Keratinocyte (primary cell): ENCODE measurements at regions not wholly inside any gene's neighbourhood (a gene's known extent, or its start where the extent isn't known, plus 50 kb on each side); places are given as distances from the start of the nearest gene placed in this dataset.

Source experiments
- DNase-seq: peaks from one replicate; pipeline ENCODE4 v3.0.0-alpha.2; 2011; ENCODE audit warnings: low read depth, missing footprints, low spot score
- FAIRE-seq: peaks from 2 replicates; lab custom pipeline; 2011; peaks lifted over from hg19 to GRCh38; lab: Jason Lieb, UNC
- H2AFZ ChIP-seq: 2 replicates; pipeline ENCODE4 v1.6.0; 2012; ENCODE audit warnings: low read length, control low read depth, inconsistent platforms; ENCODE audit not compliant: control insufficient read depth
- H3K27ac ChIP-seq: 2 replicates; pipeline ENCODE4 v1.5.1; 2011; ENCODE audit warnings: low read length; ENCODE audit not compliant: control insufficient read depth, insufficient read depth
- H3K27me3 ChIP-seq: 3 replicates; pipeline ENCODE4 v1.6.0; 2011; ENCODE audit warnings: low read length; ENCODE audit not compliant: control insufficient read depth, insufficient read depth; ENCODE audit errors: extremely low read depth
- H3K36me3 ChIP-seq, 2 experiments: 2 replicates in 1 of 2; 3 replicates in 1 of 2; pipeline ENCODE4 v1.5.1; 2011; ENCODE audit warnings: low read length in 2 of 2, mild to moderate bottlenecking in 1 of 2; ENCODE audit not compliant: control insufficient read depth in 2 of 2, insufficient read depth in 2 of 2; ENCODE audit errors: extremely low read depth in 1 of 2
- H3K4me1 ChIP-seq: 3 replicates; pipeline ENCODE4 v1.5.1; 2011; ENCODE audit warnings: low read length; ENCODE audit not compliant: control insufficient read depth, insufficient read depth; ENCODE audit errors: extremely low read depth
- H3K4me2 ChIP-seq: 3 replicates; pipeline ENCODE4 v1.6.0; 2011; ENCODE audit warnings: low read depth, low read length; ENCODE audit not compliant: control insufficient read depth, insufficient read depth; ENCODE audit errors: extremely low read depth
- H3K4me3 ChIP-seq, 3 experiments: fragments of 200-600 bp in 1 of 3; sonication (generic) in 1 of 3; 2 replicates in 2 of 3; 3 replicates in 1 of 3; pipeline ENCODE4 v1.5.1; 2011 to 2016; ENCODE audit warnings: low read length in 3 of 3, mild to moderate bottlenecking in 3 of 3, control low read depth in 2 of 3, inconsistent platforms in 1 of 3, low read depth in 1 of 3, mixed read lengths in 1 of 3, mixed run types in 1 of 3, moderate library complexity in 1 of 3; ENCODE audit not compliant: control insufficient read depth in 2 of 3, insufficient read depth in 2 of 3; ENCODE audit errors: extremely low read depth in 1 of 3
- H3K79me2 ChIP-seq: 2 replicates; pipeline ENCODE4 v1.6.0; 2012; ENCODE audit warnings: low read length; ENCODE audit not compliant: control insufficient read depth, insufficient read depth
- H3K9ac ChIP-seq: 3 replicates; pipeline ENCODE4 v1.6.0; 2011; ENCODE audit warnings: low read length; ENCODE audit not compliant: control insufficient read depth, insufficient read depth; ENCODE audit errors: extremely low read depth
- H3K9me1 ChIP-seq: 3 replicates; pipeline ENCODE4 v1.6.0; 2011; ENCODE audit warnings: low read length; ENCODE audit not compliant: control insufficient read depth, insufficient read depth; ENCODE audit errors: extremely low read depth
- H3K9me3 ChIP-seq: 2 replicates; pipeline ENCODE4 v1.5.1; 2012; ENCODE audit warnings: low read depth, low read length; ENCODE audit not compliant: control insufficient read depth
- H4K20me1 ChIP-seq: 3 replicates; pipeline ENCODE4 v1.6.0; 2011; ENCODE audit warnings: low read length; ENCODE audit not compliant: control insufficient read depth, insufficient read depth; ENCODE audit errors: extremely low read depth
- EZH2 ChIP-seq: IDR thresholded peaks from one replicate; pipeline ENCODE4 v1.6.1; 2012; ENCODE audit warnings: inconsistent platforms, mild to moderate bottlenecking, low read length, moderate library complexity
- dilution Hi-C: fragments of 300-500 bp; cut with MboI; formaldehyde crosslinking; loops from one replicate; pipeline ENCODE4 v1.7.0; 2020; ENCODE audit warnings: low sequenced_read_pairs; ENCODE audit not compliant: extremely low pct_ligation_motif_present
- TF ChIP-seq, protein P1 (sequence below), 3 experiments: IDR thresholded peaks in 1 of 3; conservative IDR thresholded peaks in 1 of 3; optimal IDR thresholded peaks in 1 of 3; 2 replicates in 2 of 3; 3 replicates in 1 of 3; pipeline versions ENCODE3 to v1.5.1; 2011; ENCODE audit warnings: low read length in 3 of 3, mild to moderate bottlenecking in 3 of 3, moderate library complexity in 2 of 3, control low read depth in 1 of 3, inconsistent platforms in 1 of 3; ENCODE audit not compliant: insufficient read depth in 2 of 3; ENCODE audit errors: extremely low read depth in 1 of 3

DNA sequence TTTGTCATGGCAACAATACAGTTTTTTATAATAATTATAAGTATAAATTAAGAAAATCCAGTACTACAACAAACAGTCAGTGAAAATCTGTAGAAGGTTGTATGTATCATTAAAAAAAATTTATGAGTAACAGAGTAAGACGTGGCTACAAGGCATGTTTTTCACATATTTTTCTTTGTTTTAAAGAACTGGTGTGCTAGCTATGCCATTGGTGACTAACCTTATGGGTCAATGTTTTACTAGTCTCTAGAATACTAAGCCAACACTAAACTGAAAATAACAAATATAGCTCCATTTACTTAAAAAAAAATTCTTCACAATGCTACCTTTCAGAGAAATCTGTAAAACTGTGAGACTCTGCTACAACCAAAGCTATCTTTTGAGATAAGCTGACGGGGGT is 261.5 kb downstream of the ADGRL2 start:
- no peaks in the 10 kb centered on the region for H3K27me3 ChIP-seq
- H3K79me2 ChIP-seq: no peaks in the 10 kb centered on the region
- no peak overlapping the region for H3K27ac ChIP-seq
- H3K4me2 ChIP-seq: no peak overlapping the region
- H3K9me3 ChIP-seq: no peaks in the 10 kb centered on the region
- H3K36me3 ChIP-seq: no peaks in the 10 kb centered on the region
- no peak overlapping the region for H3K9ac ChIP-seq
- TF ChIP-seq, protein P1, sequence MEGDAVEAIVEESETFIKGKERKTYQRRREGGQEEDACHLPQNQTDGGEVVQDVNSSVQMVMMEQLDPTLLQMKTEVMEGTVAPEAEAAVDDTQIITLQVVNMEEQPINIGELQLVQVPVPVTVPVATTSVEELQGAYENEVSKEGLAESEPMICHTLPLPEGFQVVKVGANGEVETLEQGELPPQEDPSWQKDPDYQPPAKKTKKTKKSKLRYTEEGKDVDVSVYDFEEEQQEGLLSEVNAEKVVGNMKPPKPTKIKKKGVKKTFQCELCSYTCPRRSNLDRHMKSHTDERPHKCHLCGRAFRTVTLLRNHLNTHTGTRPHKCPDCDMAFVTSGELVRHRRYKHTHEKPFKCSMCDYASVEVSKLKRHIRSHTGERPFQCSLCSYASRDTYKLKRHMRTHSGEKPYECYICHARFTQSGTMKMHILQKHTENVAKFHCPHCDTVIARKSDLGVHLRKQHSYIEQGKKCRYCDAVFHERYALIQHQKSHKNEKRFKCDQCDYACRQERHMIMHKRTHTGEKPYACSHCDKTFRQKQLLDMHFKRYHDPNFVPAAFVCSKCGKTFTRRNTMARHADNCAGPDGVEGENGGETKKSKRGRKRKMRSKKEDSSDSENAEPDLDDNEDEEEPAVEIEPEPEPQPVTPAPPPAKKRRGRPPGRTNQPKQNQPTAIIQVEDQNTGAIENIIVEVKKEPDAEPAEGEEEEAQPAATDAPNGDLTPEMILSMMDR (optimal IDR thresholded peaks at IDR 0.05 in 1 of 3, IDR thresholded peaks at IDR 0.05 in 1 of 3, conservative IDR thresholded peaks at IDR 0.05 in 1 of 3; ENCODE audit: extremely low read depth in 1 of 3, insufficient read depth in 2 of 3, low read length in 3 of 3): no peak
- TF ChIP-seq EZH2: no peak
- H4K20me1 ChIP-seq: no peaks in the 10 kb centered on the region
- FAIRE-seq (no peak), DNase-seq (no peak)
- H3K4me1 ChIP-seq: no peaks in the 10 kb centered on the region
- dilution Hi-C loops: no loop called here
- no peak overlapping the region for H3K4me3 ChIP-seq
- no peaks in the 10 kb centered on the region for H3K9me1 ChIP-seq
- H2AFZ ChIP-seq: no peak overlapping the region

DNA sequence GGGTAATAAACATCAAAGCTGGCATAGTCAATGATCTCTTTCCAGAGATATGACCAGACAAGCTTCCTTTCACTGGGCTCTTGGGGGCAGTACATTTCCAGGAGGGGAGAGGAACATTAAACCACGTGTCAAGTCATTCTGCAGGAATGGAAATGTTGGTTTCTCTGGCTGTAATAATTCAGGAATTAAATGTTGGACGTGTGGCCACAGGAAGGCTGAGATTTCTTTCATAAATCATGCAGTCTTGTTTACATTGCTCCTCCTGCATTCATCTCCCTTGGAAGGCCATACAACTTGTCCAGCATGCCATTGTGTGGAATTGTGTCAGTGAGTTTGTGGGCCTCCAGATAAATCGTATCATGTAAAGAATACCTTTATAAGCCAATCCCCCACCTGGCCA is 259.2 kb downstream of the ADGRL2 start:
- Histone ChIP-seq H3K4me2 (no peak overlapping the region), H3K27ac (no peak overlapping the region), H3K36me3 (no peaks in the 10 kb centered on the region), H3K27me3 (no peaks in the 10 kb centered on the region), H3K9me1 (no peaks in the 10 kb centered on the region), H3K4me3 (no peak overlapping the region), H3K4me1 (no peaks in the 10 kb centered on the region), H3K79me2 (no peaks in the 10 kb centered on the region), H4K20me1 (no peaks in the 10 kb centered on the region), H3K9ac (no peak overlapping the region), H3K9me3 (no peaks in the 10 kb centered on the region), H2AFZ (no peak overlapping the region)
- dilution Hi-C loops: no loop called here
- FAIRE-seq: no peak
- TF ChIP-seq, protein P1 (optimal IDR thresholded peaks at IDR 0.05 in 1 of 3, IDR thresholded peaks at IDR 0.05 in 1 of 3, conservative IDR thresholded peaks at IDR 0.05 in 1 of 3; ENCODE audit: extremely low read depth in 1 of 3, insufficient read depth in 2 of 3, low read length in 3 of 3): peak in 1 of 3 experiments; percentile 38
- no peak for TF ChIP-seq EZH2
- DNase-seq: no peak
